ENCODE measurements at regions not wholly inside any gene's neighbourhood (a gene's known extent, or its start where the extent isn't known, plus 50 kb on each side); places are given as distances from the start of the nearest gene placed in this dataset.

- CTCF ChIA-PET, result interaction anchor here (0.7 kb wide), 1 partner anchor 215 kb away, joined by 3 read pairs; no protein-coding TSS in a partner anchor
- POLR2A ChIA-PET (ENCODE audit: low non-redundant PET), result no interaction called here
- H3K27ac ChIP-seq, result no peak overlapping the region
- TF ChIP-seq CTCF (conservative IDR thresholded peaks at IDR 0.05; ENCODE audit: low read depth), result no peak
- DNase-seq (ENCODE audit: low spot score), result no peak
These were observed 1032.3 kb upstream of the NRXN1 start for GRCh38 chr2:52064234-52064633.

GRCh38 chr2:52054824-52055223, 1022.9 kb upstream of the NRXN1 start:
- no peak for DNase-seq (ENCODE audit: low spot score)
- ChIA-PET POLR2A (ENCODE audit: low non-redundant PET) (no interaction called here), CTCF (no interaction called here)
- H3K27ac ChIP-seq, result no peak overlapping the region
- no peak for TF ChIP-seq CTCF (conservative IDR thresholded peaks at IDR 0.05; ENCODE audit: low read depth)

DNA sequence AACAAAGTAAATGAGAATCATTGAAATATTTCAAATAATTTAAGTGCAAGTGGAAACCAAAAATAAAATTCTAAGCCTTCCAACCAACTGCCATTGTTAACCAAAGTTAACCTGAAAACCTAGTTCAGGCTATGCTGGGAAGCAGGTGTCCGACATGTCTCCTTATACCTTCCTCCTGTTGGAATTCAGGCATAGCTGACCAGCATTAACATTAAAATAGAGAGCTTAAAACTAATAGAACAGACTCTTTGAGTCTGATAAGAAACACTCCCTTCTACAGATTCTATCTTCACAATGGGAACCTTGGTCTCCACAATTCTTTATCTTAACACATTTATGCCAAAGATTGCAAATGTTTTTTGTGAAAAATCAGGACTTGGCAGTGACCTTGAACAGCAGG, 1004.9 kb upstream of the NRXN1 start:
- TF ChIP-seq CTCF (conservative IDR thresholded peaks at IDR 0.05; ENCODE audit: low read depth), result no peak
- POLR2A ChIA-PET (ENCODE audit: low non-redundant PET), result no interaction called here
- no peak for DNase-seq (ENCODE audit: low spot score)
- no peak overlapping the region for H3K27ac ChIP-seq
- CTCF ChIA-PET, result no interaction called here

DNA sequence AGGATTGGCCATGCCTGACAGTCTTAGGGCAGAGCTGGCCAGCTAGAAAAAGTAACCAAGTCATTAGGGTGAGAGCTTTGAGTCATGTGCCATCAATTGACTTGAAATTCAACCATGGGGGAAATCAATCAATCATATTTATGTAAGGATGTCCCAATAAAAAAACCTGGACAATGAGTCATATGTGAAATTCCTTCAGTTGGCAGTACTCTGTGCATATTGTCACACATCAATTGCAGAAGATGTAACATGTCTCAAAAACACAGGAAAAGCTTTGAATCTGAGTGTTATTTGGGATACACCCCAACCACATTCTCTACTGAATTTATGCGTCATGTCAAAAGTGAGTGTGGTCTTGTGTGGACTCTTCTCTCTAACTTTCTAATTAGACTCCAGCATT, 1004.1 kb upstream of the NRXN1 start:
- ChIA-PET CTCF (no interaction called here), POLR2A (ENCODE audit: low non-redundant PET) (no interaction called here)
- peak; percentile 5 for DNase-seq (ENCODE audit: low spot score)

DNA sequence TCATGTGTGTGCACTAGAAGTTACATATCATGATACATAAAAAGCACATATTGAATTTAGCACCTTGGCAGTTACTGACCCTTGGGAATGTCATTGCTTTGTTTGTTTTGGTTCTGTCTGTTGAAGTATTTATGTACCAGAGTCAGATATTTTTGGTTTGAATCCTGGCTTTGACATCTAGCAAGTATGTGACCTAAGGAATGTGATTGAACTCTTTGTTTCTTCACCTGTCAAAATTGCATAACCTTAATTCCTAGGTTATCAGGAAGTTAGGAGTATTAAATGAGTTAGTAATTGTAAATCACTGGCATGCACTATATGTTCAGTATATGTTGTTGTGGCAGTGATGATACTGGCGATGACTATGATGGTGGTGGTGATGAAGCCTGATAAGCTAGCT, 1003.5 kb upstream of the NRXN1 start:
- no peak for DNase-seq (ENCODE audit: low spot score)
- TF ChIP-seq CTCF (conservative IDR thresholded peaks at IDR 0.05; ENCODE audit: low read depth), result no peak
- POLR2A ChIA-PET (ENCODE audit: low non-redundant PET), result no interaction called here
- no peak overlapping the region for H3K27ac ChIP-seq
- CTCF ChIA-PET, result no interaction called here

More for the DNA sequence above, 1004.1 kb upstream of the NRXN1 start:
- no peak for TF ChIP-seq CTCF (conservative IDR thresholded peaks at IDR 0.05; ENCODE audit: low read depth)
- no peak overlapping the region for H3K27ac ChIP-seq

GRCh38 chr2:52034706-52035105, 1002.8 kb upstream of the NRXN1 start:
- ChIA-PET CTCF (no interaction called here), POLR2A (ENCODE audit: low non-redundant PET) (no interaction called here)
- H3K27ac ChIP-seq, result no peak overlapping the region

More at GRCh38 chr2:52034706-52035105, 1002.8 kb upstream of the NRXN1 start:
- no peak for TF ChIP-seq CTCF (conservative IDR thresholded peaks at IDR 0.05; ENCODE audit: low read depth)
- DNase-seq (ENCODE audit: low spot score), result no peak
